Psoas muscle (tissue), 7 donors: ENCODE measurements at regions not wholly inside any gene's neighbourhood (a gene's known extent, or its start where the extent isn't known, plus 50 kb on each side); places are given as distances from the start of the nearest gene placed in this dataset.

Experiments used
- ATAC-seq, 4 donors: fragments of 200-7000 bp; cut with Tn5 transposase; one replicate each; pipeline ENCODE4 v1.9.1; 2020; ENCODE audit warnings: moderate library complexity in 3 of 4, mild to moderate bottlenecking in 2 of 4
- DNase-seq, 2 donors: peaks; one replicate each; pipeline ENCODE4 v3.0.0-alpha.2; 2020
- H3K27ac ChIP-seq: fragments of 200-600 bp; one replicate; pipeline ENCODE4 v1.8.0; 2022
- H3K27me3 ChIP-seq, 3 donors: fragments of 200-600 bp in 1 of 3; one replicate each; pipeline versions ENCODE4 v1.6.1 to v1.8.0; 2013 to 2022; ENCODE audit warnings: low read length in 2 of 3, mild to moderate bottlenecking in 2 of 3, moderate library complexity in 1 of 3; ENCODE audit not compliant: insufficient read depth in 3 of 3
- H3K36me3 ChIP-seq, 2 donors: fragments of 200-600 bp in 1 of 2; one replicate each; pipeline versions ENCODE4 v1.6.1 to v1.8.0; 2013 to 2022; ENCODE audit warnings: low read depth in 1 of 2, mild to moderate bottlenecking in 1 of 2, moderate library complexity in 1 of 2; ENCODE audit not compliant: insufficient read depth in 1 of 2
- H3K4me1 ChIP-seq: fragments of 200-600 bp; one replicate; pipeline ENCODE4 v1.8.0; 2022
- H3K4me3 ChIP-seq: fragments of 200-600 bp; one replicate; pipeline ENCODE4 v1.8.0; 2022; ENCODE audit warnings: mild to moderate bottlenecking
- H3K9me3 ChIP-seq: fragments of 200-600 bp; one replicate; pipeline ENCODE4 v1.8.0; 2022
- WGBS, 3 donors: extraction: QIAGEN DNeasy Blood & Tissue Kit; methylation state at CpG; one replicate each; pipeline versions ENCODE4 v1.1.6 to v1.1.7; 2013; 5-methylcytosine and 5-hydroxymethylcytosine counted together
- intact Hi-C, 2 donors: fragments of 100-400 bp; cut with DNase I; formaldehyde crosslinking; loops; one replicate each; pipeline versions ENCODE4 v1.11.0 to v1.14.2; 2022
- TF ChIP-seq, protein P1 (sequence below): fragments of 200-600 bp; IDR thresholded peaks from one replicate; pipeline ENCODE4 v1.8.0; 2022; ENCODE audit warnings: antibody characterized with exemption
- donor health status: healthy with polysubstance abuse.
- donor health status: DM: no; HTN: no; CAD: no; lungs with moderate emphysema.
- donor health status: Bipolar disorder and iron deficiency.
- donor health status: healthy.
- donor health status: DM: yes; HTN: yes; CAD: no.
- donor health status: DM: no; HTN: no; CAD: no.
- donor health status: DM: yes; HTN: yes; CAD: no.

DNA sequence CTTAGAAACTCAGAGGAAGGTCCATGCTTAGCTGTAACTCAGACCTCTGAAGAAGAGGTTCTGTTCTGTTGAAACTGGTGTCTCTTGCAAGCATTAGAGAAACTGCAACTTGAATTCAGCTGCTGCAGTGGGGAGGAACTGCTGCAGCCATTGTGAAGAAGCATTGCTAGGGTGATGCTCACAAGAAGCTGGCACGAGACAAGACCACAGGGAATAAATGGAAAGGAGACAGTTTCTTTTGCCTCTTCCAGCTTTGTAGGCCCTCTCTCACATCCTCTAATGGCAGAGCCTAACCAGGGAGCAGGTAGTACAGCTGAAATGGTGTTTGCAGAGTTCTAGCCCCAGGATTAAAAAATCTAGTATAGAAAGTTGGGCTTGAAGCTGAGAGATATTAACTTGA is 148.0 kb upstream of the DMAC1 start:
- TF ChIP-seq, protein P1, sequence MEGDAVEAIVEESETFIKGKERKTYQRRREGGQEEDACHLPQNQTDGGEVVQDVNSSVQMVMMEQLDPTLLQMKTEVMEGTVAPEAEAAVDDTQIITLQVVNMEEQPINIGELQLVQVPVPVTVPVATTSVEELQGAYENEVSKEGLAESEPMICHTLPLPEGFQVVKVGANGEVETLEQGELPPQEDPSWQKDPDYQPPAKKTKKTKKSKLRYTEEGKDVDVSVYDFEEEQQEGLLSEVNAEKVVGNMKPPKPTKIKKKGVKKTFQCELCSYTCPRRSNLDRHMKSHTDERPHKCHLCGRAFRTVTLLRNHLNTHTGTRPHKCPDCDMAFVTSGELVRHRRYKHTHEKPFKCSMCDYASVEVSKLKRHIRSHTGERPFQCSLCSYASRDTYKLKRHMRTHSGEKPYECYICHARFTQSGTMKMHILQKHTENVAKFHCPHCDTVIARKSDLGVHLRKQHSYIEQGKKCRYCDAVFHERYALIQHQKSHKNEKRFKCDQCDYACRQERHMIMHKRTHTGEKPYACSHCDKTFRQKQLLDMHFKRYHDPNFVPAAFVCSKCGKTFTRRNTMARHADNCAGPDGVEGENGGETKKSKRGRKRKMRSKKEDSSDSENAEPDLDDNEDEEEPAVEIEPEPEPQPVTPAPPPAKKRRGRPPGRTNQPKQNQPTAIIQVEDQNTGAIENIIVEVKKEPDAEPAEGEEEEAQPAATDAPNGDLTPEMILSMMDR, result no peak
- no peak overlapping the region for H3K27ac ChIP-seq
- no peak overlapping the region for H3K4me3 ChIP-seq
- WGBS, 3 donors, result 57 to 78% (median 58%) methylated on average over 1 of the region's 1 CpG
- ATAC-seq (no peak), DNase-seq (no peak)
- intact Hi-C loops, result no loop called here
- no peaks in the 10 kb centered on the region for H3K27me3 ChIP-seq
- H3K36me3 ChIP-seq, result no peaks in the 10 kb centered on the region
- H3K4me1 ChIP-seq, result no peaks in the 10 kb centered on the region
- no peaks in the 10 kb centered on the region for H3K9me3 ChIP-seq

DNA sequence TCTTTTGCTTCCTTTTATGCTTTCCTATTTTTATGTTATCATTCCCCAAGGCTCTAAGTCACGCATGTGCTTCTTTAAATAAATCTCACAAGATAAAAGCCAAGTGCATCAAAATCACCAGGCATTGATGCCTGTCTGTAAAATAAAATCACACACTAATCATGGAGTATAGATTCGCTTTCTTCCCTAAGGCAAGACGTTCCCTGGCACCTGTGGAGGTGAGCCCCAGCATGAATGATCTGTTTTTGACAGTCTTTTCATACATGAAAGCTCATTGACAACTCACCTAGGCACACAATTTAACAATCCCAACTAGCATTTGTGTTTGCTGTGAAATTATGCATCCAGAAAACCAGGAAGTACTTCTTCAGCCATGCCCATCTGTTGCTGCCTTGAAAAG is 146.9 kb upstream of the DMAC1 start:
- no peaks in the 10 kb centered on the region for H3K27me3 ChIP-seq
- TF ChIP-seq, protein P1, result no peak
- 83 to 88% (median 87%) methylated on average over 3 of the region's 3 CpGs for WGBS, 3 donors

DNA sequence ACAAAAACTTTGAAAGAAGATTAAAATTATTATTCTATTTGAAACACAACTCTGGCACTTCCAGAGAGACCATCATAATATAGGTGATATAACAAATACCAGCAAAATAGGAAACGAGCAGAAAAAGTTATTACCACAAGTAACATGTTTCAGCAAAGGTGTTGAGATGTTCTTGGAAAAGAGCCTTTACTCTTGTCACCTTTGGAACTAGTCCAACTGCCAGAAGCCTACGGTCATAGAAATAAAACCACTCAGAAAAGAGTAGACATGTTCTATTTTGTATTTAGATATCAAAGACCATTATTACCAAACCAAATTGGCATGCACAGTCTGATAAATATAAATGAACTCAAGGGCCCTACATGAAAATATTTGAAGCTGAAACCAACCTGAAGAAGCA is 145.0 kb upstream of the DMAC1 start:
- H3K36me3 ChIP-seq, result no peaks in the 10 kb centered on the region
- H3K27ac ChIP-seq, result no peak overlapping the region
- H3K4me3 ChIP-seq, result no peak overlapping the region
- no peak for ATAC-seq
- no peaks in the 10 kb centered on the region for H3K27me3 ChIP-seq
- no peaks in the 10 kb centered on the region for H3K9me3 ChIP-seq
- no peaks in the 10 kb centered on the region for H3K4me1 ChIP-seq
- intact Hi-C loops, result no loop called here
- no peak for DNase-seq
- TF ChIP-seq, protein P1, result no peak
- 26 to 33% (median 27%) methylated on average over 2 of the region's 2 CpGs for WGBS, 3 donors

More for the DNA sequence above, 146.9 kb upstream of the DMAC1 start:
- ATAC-seq (no peak), DNase-seq (no peak)
- Histone ChIP-seq H3K9me3 (no peaks in the 10 kb centered on the region), H3K4me3 (no peak overlapping the region), H3K4me1 (no peaks in the 10 kb centered on the region), H3K36me3 (no peaks in the 10 kb centered on the region), H3K27ac (no peak overlapping the region)
- intact Hi-C loops, result no loop called here

DNA sequence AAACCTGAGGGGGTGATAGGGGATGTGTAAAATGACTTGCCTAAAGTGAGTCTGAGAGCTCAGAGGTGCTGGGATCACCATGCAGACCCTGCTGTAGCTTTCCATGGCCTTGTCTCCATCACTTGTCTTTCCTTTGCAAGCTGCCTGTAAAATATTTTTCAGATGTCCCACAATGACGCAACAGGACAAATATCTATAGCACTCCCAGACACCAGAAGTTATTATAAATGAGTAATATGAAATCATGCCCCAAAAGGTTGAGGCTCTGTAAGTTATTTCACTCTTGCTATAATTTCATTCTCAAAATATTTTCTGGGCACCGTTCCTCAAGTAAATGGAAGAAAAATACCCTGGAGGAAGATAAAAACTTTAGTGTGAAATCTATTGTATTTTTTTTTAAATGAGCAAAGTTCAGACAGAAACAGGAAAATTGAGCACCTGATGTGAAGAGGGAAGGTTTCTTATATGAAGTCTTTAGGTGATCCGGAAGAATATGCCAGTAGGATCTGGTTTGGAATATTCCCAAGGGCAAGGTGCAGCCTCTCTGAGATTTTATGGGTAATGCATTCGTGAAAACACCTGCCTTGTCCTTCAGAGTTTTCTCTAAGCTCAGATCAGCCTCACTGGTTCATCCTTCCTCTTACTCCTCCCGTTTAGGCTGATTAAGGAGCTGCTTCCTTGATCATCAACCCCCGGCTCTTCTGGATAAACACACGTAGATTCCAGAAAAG is 138.3 kb upstream of the DMAC1 start:
- Histone ChIP-seq H3K4me3 (no peak overlapping the region), H3K36me3 (no peaks in the 10 kb centered on the region), H3K27ac (no peak overlapping the region), H3K9me3 (no peaks in the 10 kb centered on the region), H3K4me1 (no peaks in the 10 kb centered on the region), H3K27me3 (no peaks in the 10 kb centered on the region)
- ATAC-seq (no peak), DNase-seq (no peak)
- TF ChIP-seq, protein P1, result no peak
- intact Hi-C loops, result no loop called here
- WGBS, 3 donors, result 69 to 73% (median 70%) methylated on average over 7 of the region's 7 CpGs

DNA sequence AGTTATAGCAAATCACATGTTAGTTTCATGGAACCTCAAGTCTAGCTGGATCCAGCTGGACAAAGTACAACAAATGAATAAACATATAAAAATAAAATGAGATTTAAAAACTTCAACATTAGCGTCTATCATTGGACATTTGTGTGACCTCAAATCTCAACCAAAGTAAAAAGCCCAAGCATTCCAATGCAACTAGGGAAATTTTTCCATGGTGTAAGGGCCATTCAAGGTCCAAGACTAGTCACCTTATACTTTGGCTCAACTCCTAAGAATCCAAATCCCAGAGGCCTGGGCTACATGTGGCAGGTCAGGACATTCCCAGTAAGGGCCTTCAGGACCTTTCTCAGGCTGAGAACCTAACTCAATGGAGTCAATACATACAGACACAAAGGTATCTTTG is 137.4 kb upstream of the DMAC1 start:
- no peak for DNase-seq
- no peaks in the 10 kb centered on the region for H3K4me1 ChIP-seq
- intact Hi-C loops, result no loop called here
- no peaks in the 10 kb centered on the region for H3K36me3 ChIP-seq
- TF ChIP-seq, protein P1, result no peak
- H3K27ac ChIP-seq, result no peak overlapping the region
- 41 to 67% (median 60%) methylated on average over 1 of the region's 1 CpG for WGBS, 3 donors
- H3K4me3 ChIP-seq, result no peak overlapping the region
- H3K9me3 ChIP-seq, result no peaks in the 10 kb centered on the region
- H3K27me3 ChIP-seq, result no peaks in the 10 kb centered on the region
- no peak for ATAC-seq
